ENCODE measurements at regions not wholly inside any gene's neighbourhood (a gene's known extent, or its start where the extent isn't known, plus 50 kb on each side); places are given as distances from the start of the nearest gene placed in this dataset.

DNA sequence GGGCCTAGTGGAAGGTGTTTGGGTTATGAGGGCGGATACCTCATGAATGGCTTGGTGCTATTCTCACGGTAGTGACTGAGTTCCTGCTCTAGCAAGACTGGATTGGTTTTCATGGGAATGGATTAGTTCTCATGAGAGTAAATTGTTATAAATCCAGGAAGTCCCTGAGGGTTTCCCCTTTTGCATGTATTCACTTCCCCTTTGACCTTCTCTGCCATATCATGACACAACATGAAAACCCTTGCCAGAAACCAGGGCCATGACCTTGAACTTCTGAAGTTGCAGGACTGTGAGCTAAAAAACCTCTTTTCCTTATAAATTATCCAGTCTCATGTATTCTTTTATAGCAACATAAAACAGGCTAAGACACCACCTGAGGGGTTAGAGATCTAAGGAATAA is 529.7 kb upstream of the RPS6KA3 start:
- Mint-ChIP-seq H3K27ac (no peak overlapping the region), H3K9me3 (no peaks in the 10 kb centered on the region), H3K4me1 (no peaks in the 10 kb centered on the region), H3K36me3 (no peaks in the 10 kb centered on the region), H3K27me3 (no peaks in the 10 kb centered on the region), H3K4me3 (no peak overlapping the region)
- no peak for DNase-seq

GRCh38 chrX:20789103-20789502 is 522.4 kb upstream of the RPS6KA3 start:
- DNase-seq, result no peak
- no peaks in the 10 kb centered on the region for H3K9me3 Mint-ChIP-seq
- no peaks in the 10 kb centered on the region for H3K27me3 Mint-ChIP-seq
- no peak overlapping the region for H3K4me3 Mint-ChIP-seq
- no peaks in the 10 kb centered on the region for H3K4me1 Mint-ChIP-seq
- H3K36me3 Mint-ChIP-seq, result no peaks in the 10 kb centered on the region
- no peak overlapping the region for H3K27ac Mint-ChIP-seq

- Mint-ChIP-seq H3K4me3 (no peak overlapping the region), H3K27me3 (peaks cover 4% of the 10 kb centered on the region), H3K9me3 (peaks cover 7% of the 10 kb centered on the region), H3K36me3 (no peaks in the 10 kb centered on the region), H3K4me1 (no peaks in the 10 kb centered on the region), H3K27ac (no peak overlapping the region)
- DNase-seq, result no peak
Observed at GRCh38 chrX:20767346-20767745, 500.6 kb upstream of the RPS6KA3 start.

DNA sequence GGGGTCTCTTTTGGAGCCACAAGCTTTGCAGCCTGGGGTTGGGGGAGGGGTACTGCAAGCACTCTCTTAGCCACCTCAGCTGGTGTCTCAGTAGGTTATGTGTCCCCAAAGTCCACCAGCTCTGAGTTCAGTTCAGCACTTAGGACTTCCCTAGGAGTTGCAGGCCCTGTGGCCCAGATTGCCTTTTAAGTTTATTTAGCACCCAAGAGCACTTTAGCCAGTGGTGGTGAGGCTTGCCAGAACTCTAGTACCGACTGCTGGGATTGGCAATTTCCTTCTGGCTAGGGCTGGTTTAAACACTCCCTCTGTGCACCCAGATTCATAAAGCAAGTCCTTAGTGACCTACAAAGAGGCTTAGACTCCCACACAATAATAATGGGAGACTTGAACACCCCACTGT is 489.9 kb upstream of the RPS6KA3 start:
- Mint-ChIP-seq H3K4me1 (no peaks in the 10 kb centered on the region), H3K36me3 (no peaks in the 10 kb centered on the region), H3K27me3 (peaks cover 21% of the 10 kb centered on the region), H3K4me3 (no peak overlapping the region), H3K9me3 (no peaks in the 10 kb centered on the region), H3K27ac (no peak overlapping the region)
- no peak for DNase-seq

GRCh38 chrX:20753076-20753475 is 486.4 kb upstream of the RPS6KA3 start:
- no peak overlapping the region for H3K4me3 Mint-ChIP-seq
- H3K27me3 Mint-ChIP-seq, result peaks cover 21% of the 10 kb centered on the region
- H3K4me1 Mint-ChIP-seq, result no peaks in the 10 kb centered on the region
- H3K27ac Mint-ChIP-seq, result no peak overlapping the region
- DNase-seq, result no peak
- H3K9me3 Mint-ChIP-seq, result no peaks in the 10 kb centered on the region
- H3K36me3 Mint-ChIP-seq, result no peaks in the 10 kb centered on the region

- no peaks in the 10 kb centered on the region for H3K27me3 Mint-ChIP-seq
- DNase-seq, result no peak
Observed at GRCh38 chrX:20746690-20747089, 480.0 kb upstream of the RPS6KA3 start.

GRCh38 chrX:20743046-20743445 is 476.3 kb upstream of the RPS6KA3 start:
- Mint-ChIP-seq H3K27ac (no peak overlapping the region), H3K4me1 (no peaks in the 10 kb centered on the region), H3K36me3 (no peaks in the 10 kb centered on the region), H3K9me3 (no peaks in the 10 kb centered on the region), H3K27me3 (no peaks in the 10 kb centered on the region), H3K4me3 (no peak overlapping the region)
- no peak for DNase-seq

More at GRCh38 chrX:20746690-20747089, 480.0 kb upstream of the RPS6KA3 start:
- Mint-ChIP-seq H3K27ac (no peak overlapping the region), H3K9me3 (no peaks in the 10 kb centered on the region), H3K36me3 (no peaks in the 10 kb centered on the region), H3K4me1 (no peaks in the 10 kb centered on the region), H3K4me3 (no peak overlapping the region)

DNA sequence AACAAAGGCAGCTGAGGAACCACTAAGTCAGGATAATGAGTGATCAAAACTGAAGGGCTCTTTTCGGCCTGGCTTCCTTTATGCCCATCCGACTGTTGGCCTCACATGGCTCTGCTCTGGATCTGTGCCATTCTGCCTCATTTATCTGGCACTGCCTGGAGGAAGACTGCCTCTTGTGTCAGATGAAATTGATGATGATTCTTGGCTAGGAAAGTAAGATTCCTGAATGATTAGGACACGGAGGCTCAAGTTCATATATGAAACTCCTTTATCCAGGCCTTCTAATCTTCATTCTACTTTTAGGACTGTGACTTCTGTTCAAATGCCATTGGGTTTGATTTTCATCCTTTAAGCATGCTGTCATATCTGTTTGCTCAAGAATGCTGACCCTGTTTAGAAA is 475.4 kb upstream of the RPS6KA3 start:
- Mint-ChIP-seq H3K4me1 (no peaks in the 10 kb centered on the region), H3K27me3 (no peaks in the 10 kb centered on the region), H3K27ac (no peak overlapping the region), H3K36me3 (no peaks in the 10 kb centered on the region), H3K9me3 (no peaks in the 10 kb centered on the region), H3K4me3 (no peak overlapping the region)
- no peak for DNase-seq

DNA sequence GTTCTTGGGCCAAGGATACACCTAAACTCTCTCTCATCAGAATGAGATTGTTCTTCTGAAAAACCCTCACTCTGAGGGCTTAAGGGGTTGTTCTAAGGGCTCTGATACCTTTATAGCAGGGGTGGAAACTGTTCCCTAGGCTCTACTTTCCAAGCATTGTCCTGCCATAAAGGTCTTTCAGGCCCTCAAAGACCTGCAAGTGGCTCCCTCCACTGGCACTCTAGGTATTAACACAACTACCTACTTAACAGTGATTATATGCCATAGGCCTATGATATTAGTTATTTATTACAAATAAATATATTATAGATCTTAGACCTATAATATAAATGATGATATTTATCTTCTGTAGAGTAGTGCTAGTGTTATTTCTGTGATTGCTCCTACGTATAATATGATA is 473.7 kb upstream of the RPS6KA3 start:
- DNase-seq, result no peak
- no peak overlapping the region for H3K27ac Mint-ChIP-seq
- no peaks in the 10 kb centered on the region for H3K36me3 Mint-ChIP-seq
- H3K9me3 Mint-ChIP-seq, result no peaks in the 10 kb centered on the region
- H3K27me3 Mint-ChIP-seq, result peaks cover under 1% of the 10 kb centered on the region
- no peaks in the 10 kb centered on the region for H3K4me1 Mint-ChIP-seq
- H3K4me3 Mint-ChIP-seq, result no peak overlapping the region

GRCh38 chrX:20739038-20739745 is 472.5 kb upstream of the RPS6KA3 start:
- no peaks in the 10 kb centered on the region for H3K9me3 Mint-ChIP-seq
- no peaks in the 10 kb centered on the region for H3K36me3 Mint-ChIP-seq
- H3K27ac Mint-ChIP-seq, result no peak overlapping the region
- H3K27me3 Mint-ChIP-seq, result peaks cover 6% of the 10 kb centered on the region
- no peaks in the 10 kb centered on the region for H3K4me1 Mint-ChIP-seq
- H3K4me3 Mint-ChIP-seq, result no peak overlapping the region
- no peak for DNase-seq

GRCh38 chrX:20729416-20729815 is 462.7 kb upstream of the RPS6KA3 start:
- H3K36me3 Mint-ChIP-seq, result no peaks in the 10 kb centered on the region
- DNase-seq, result no peak
- no peaks in the 10 kb centered on the region for H3K4me1 Mint-ChIP-seq
- no peaks in the 10 kb centered on the region for H3K9me3 Mint-ChIP-seq
- H3K27me3 Mint-ChIP-seq, result peaks cover 8% of the 10 kb centered on the region
- H3K4me3 Mint-ChIP-seq, result no peak overlapping the region
- no peak overlapping the region for H3K27ac Mint-ChIP-seq

DNA sequence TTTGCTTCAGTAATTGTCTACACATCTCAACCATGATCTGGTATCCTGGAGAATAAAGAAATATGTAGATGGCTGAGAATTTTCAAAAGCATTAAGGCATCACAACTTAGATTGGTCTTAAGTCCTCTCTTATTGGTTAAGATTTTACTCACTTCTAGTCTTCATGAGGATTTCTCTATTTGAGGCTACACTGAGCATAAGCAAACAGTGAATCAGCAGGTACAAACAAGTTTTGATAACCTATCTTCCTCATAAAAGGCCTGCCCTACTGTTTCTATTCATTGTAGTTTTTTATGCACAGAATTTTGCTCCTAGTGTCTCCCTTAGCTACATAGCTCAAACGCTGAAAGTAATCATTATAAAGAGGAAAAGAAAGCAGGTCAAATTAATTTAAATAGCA is 460.7 kb upstream of the RPS6KA3 start:
- H3K27ac Mint-ChIP-seq, result no peak overlapping the region
- no peak for DNase-seq
- no peaks in the 10 kb centered on the region for H3K9me3 Mint-ChIP-seq
- no peaks in the 10 kb centered on the region for H3K4me1 Mint-ChIP-seq
- no peaks in the 10 kb centered on the region for H3K36me3 Mint-ChIP-seq
- peaks cover 5% of the 10 kb centered on the region for H3K27me3 Mint-ChIP-seq
- H3K4me3 Mint-ChIP-seq, result no peak overlapping the region

DNA sequence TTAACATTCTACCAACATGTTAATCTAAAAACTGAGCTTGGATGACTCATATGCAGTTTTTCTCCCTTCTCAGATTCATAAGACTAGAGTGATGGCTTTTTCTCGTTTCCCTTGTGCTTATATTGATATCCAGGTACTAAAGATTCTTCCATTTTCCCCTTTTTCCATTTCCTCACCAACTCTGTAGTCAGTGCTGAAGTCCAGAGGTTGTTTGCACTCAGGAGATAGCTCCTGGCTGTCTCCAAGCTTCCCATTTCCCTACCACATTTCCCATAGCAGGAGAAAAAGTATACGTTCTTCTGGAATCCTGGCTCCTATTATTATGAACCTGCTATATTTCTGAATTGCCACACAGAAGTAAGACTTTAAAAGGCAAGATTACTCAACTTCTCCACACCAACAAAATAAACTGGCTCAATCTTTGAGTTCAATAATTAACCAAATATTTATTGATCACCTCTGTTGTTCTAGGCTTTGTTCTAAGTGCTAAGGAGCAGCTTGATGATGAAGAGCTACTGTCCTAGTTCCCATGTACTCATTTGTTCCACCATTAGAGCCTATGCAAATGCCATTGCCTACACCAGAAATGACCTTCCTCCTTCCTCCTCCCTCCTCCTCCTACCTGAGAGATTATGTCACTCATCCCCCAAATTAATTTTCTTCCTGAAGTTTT is 454.4 kb upstream of the RPS6KA3 start:
- peaks cover 3% of the 10 kb centered on the region for H3K27me3 Mint-ChIP-seq

DNA sequence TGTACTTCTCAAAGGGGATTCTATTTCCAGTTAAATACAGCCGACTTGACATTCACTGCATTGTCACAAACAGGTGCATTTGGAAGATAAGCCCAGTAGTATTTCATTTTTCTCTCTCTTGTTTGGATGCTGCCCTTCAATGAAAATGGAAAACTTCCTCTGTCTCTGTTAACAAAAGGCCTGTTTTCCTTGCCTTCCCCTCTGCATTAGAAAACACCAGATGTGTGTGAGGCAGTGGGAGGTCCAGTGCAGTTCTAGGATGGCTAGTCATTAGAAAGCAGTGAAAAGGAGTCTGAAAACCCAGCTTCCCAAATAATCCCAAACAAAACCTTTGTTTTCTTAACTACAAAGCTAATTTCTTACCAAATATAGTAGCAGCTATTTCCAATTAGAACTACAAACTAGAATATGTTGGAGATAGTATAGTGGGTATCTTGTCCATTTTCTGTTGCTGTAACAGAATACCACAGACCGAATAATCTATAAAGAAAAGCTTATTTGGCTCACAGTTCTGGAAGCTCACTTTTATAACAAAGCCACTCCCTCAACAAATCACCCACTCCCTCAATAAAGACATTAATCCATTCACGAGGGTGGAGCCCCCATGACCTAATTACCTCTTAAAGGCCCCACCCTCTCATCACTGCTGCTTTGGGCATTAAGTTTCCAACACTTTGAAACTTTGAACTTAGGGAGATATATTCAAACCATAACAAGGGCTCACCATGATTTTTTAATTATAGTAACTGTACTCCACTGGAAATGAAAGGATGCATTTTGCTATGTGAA is 452.1 kb upstream of the RPS6KA3 start:
- Mint-ChIP-seq H3K36me3 (no peaks in the 10 kb centered on the region), H3K27me3 (peaks cover 3% of the 10 kb centered on the region), H3K4me3 (no peak overlapping the region), H3K9me3 (peaks cover 2% of the 10 kb centered on the region), H3K4me1 (no peaks in the 10 kb centered on the region), H3K27ac (no peak overlapping the region)
- no peak for DNase-seq

More for the DNA sequence above, 454.4 kb upstream of the RPS6KA3 start:
- Mint-ChIP-seq H3K9me3 (peaks cover 2% of the 10 kb centered on the region), H3K36me3 (no peaks in the 10 kb centered on the region), H3K4me1 (no peaks in the 10 kb centered on the region), H3K4me3 (no peak overlapping the region), H3K27ac (no peak overlapping the region)
- no peak for DNase-seq

DNA sequence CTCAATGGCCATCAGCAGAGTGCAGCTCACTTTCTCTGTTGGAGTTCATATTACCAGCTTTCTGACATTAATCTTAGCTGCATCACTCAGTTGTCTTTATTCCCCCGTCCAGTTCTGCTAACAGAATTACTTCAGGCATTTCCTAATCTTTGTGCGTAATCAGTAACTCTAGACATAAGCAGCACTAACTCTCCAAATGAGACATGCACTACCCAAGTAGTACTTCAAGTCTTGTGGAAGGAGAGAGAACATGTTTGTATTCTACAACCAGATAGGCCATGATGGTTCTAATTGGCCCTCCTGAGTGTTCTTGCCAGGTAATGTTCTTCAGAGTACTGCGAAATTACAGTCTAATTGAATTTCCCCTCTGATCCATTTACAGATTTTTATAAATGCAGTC is 448.5 kb upstream of the RPS6KA3 start:
- H3K27ac Mint-ChIP-seq, result no peak overlapping the region
- DNase-seq, result no peak
- H3K9me3 Mint-ChIP-seq, result peaks cover 2% of the 10 kb centered on the region
- H3K4me3 Mint-ChIP-seq, result no peak overlapping the region
- H3K27me3 Mint-ChIP-seq, result no peaks in the 10 kb centered on the region
- H3K4me1 Mint-ChIP-seq, result no peaks in the 10 kb centered on the region
- no peaks in the 10 kb centered on the region for H3K36me3 Mint-ChIP-seq

Measured in activated naive CD8-positive, alpha-beta T cell treated with anti-CD3 and anti-CD28 coated beads for 36 hours (primary cell).